GM21360 (cell line): ENCODE measurements at regions not wholly inside any gene's neighbourhood (a gene's known extent, or its start where the extent isn't known, plus 50 kb on each side); places are given as distances from the start of the nearest gene placed in this dataset.
"Not testable (repeated sequence)": the region's sequence is repeated elsewhere in the genome, so short reads cannot be mapped to it uniquely, and the experiment has no call there.

Source experiments
- ATAC-seq: cut with Tn5 transposase; IDR thresholded peaks from one replicate; pipeline ENCODE4 v1.9.1; 2021; ENCODE audit warnings: mild to moderate bottlenecking, moderate library complexity; ENCODE audit not compliant: unreplicated experiment

- no peak for ATAC-seq
Observed at GRCh38 chr2:192854031-192854430, 659.3 kb upstream of the TMEFF2 start.

DNA sequence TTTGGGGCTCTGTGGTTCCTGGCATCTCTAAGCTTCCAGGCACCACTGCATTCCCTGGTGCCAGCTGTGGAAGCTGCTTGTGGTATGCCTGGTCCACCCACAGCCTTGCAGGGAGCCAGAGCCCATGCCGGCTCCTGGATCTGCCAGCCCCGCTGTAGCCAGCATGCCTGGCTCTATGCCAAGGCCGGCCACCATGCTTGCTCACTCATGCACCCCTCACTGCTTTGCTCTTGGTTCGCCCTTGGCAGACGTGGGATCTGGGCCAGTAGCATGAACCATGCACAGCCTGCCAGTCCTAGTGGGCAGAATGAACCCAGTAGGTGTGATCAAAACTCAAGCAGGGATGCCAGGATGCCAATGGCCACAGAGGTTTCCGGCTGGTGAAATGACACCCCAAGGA, 634.2 kb upstream of the TMEFF2 start:
- ATAC-seq, result no peak

- ATAC-seq, result no peak
Observed at GRCh38 chr2:192828175-192828574, 633.4 kb upstream of the TMEFF2 start.

- no peak for ATAC-seq
Observed at GRCh38 chr2:192827735-192828134, 633.0 kb upstream of the TMEFF2 start.

GRCh38 chr2:192814376-192814775, 619.6 kb upstream of the TMEFF2 start:
- ATAC-seq, result no peak

- no peak for ATAC-seq
Observed at GRCh38 chr2:192813341-192813740, 618.6 kb upstream of the TMEFF2 start.

DNA sequence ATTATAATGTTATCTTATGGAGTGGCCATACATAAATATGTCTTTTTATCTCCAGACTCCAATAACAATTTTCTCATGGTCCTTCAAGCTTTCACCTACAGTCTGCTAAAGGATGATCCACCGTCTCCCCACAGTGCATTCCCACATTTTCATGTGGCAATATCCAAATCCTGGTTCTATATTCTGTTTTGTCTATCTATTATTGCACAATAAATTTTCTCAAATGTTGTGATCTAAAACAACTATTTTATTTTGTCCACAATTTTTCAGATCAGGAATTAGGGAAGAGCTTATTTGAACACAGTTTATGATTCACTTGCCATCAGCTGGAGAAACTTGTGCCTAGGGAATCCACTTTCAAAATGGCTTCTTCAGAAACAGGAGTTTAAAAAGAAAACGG, 614.4 kb upstream of the TMEFF2 start:
- no peak for ATAC-seq

DNA sequence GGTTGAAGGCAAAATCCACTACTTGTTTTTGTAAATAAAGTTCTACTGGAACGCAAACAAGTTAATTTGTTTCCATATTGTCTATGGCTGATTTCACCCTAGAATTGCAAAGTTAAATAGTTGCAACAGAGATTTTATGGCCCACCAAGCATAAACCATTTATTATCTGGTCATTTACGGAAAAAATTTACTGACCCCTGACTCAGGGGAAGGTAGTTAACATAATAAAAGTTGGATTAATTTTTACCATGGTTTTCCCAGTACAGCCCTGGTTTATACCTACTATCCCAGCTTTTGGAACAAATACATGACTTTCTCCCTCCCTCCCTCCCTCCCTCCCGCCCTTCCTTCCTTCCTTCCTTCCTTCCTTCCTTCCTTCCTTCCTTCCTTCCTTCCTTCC, 588.9 kb upstream of the TMEFF2 start:
- no peak for ATAC-seq

DNA sequence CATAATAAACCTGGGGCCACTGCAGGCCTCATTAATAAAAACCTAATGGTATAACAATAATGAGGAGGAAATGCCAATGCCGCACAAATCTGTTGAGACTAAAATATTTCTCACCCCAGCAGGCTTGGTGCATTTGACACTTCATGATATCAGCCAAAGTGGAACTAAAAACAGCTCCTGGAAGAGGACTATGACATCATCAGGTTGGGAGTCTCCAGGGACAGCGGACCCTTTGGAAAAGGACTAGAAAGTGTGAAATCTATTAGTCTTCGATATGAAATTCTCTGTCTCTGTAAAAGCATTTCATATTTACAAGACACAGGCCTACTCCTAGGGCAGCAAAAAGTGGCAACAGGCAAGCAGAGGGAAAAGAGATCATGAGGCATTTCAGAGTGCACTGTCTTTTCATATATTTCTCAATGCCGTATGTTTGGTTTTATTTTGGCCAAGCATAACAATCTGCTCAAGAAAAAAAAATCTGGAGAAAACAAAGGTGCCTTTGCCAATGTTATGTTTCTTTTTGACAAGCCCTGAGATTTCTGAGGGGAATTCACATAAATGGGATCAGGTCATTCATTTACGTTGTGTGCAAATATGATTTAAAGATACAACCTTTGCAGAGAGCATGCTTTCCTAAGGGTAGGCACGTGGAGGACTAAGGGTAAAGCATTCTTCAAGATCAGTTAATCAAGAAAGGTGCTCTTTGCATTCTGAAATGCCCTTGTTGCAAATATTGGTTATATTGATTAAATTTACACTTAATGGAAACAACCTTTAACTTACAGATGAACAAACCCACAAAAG, 580.9 kb upstream of the TMEFF2 start:
- ATAC-seq, result no peak

DNA sequence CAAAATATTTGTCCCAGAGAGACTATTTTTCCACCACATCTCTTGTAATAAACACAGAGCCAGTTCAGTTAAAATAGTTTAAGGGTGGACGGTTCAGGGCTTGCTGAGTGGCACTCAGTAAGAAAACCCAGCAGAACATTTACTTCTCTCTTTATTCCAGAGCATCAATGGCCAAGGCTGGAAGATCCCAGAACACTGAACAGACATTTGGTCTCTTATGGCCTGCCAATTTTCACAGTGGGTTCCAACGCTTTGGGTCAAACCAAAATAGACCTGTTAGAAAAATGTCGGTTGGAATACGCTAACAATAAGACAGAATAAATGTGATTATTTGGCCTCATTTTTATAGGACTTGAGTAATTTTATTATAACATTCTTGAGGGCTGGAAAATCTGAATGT, 580.3 kb upstream of the TMEFF2 start:
- ATAC-seq, result no peak

DNA sequence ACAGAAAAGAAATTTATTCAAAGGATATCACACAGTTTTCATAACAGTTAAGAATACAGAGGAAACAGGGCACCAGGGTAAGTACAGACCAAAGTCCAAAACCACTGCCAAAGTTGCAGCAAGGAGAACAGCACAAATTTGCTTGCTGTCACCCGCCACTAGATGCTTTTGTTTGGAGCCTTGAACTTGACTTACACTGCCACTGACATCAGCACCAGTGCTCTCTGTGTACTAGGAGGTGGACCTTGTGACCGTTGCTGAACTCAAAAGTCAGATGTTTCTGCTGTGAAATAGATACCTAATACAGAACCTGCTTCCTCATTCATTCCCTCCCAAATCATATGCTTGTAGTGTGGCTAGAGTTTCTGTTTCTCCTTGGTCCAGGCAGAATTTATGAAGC, 578.3 kb upstream of the TMEFF2 start:
- no peak for ATAC-seq

DNA sequence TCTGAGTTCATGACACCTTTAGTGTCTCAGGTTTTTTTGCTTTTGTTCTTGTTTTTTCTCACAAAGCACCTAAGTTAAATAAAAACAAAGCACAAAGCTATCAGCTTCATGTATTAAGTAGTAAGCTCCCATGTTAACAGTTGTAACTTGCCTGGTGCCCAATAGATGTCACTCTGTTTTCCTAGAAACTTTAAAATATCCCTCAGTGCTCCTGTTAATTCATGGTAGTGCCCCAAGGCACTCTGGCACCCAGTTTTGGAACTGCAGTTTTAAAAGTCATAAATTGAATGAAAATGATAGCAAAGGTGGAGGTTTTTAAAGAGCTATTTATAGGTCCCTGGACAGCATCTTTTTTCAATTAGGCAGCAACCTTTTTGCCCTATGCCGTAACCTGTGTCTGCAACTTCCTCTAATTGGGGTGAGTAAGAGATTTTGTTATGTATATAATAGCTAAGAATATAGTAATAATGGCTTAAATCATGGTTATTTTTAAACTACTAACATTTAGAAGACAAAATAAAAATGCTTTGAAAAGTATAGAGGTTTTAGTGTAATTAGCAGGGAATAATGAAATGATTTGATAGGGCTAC, 555.0 kb upstream of the TMEFF2 start:
- no peak for ATAC-seq

DNA sequence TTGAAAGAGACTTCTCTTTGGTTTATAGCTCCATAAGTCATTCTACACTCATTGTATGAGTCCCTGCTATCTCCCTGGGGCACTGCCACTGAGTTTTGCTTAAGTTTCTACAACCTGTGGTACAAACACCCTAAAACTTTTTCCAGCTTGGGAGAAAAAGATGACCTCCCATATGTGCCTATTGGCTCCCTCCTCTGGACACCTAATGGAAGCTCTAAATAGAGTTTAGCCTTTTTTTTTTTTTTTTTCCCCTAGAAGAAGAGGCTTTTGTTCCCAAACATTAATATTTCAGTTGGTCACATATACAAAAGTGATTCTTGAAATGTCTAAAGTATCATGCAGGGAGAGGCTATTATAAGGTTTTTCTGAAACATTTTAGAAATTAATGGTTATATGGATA, 547.2 kb upstream of the TMEFF2 start:
- no peak for ATAC-seq

DNA sequence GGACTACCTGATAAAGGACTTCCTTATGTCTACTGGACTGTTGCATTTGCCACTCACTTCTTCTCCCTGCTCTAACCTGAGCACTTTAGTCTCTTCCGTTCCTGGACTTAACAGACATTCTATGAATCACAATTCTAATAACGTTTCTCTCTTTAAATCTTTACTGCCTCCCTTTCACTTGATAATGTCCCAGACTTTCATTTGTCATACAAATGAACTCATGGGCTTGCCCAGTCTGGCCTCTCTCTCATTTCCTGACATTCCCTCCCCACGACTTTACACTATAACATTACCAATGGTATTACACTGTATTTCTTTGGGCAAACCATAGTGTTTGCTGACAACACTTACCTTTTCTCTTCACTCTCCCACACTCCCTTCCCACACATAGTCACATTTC, 540.7 kb upstream of the TMEFF2 start:
- ATAC-seq, result no peak

GRCh38 chr2:192729369-192729768, 534.6 kb upstream of the TMEFF2 start:
- ATAC-seq, result no peak

- no peak for ATAC-seq
Observed at GRCh38 chr2:192725991-192726390, 531.3 kb upstream of the TMEFF2 start.

DNA sequence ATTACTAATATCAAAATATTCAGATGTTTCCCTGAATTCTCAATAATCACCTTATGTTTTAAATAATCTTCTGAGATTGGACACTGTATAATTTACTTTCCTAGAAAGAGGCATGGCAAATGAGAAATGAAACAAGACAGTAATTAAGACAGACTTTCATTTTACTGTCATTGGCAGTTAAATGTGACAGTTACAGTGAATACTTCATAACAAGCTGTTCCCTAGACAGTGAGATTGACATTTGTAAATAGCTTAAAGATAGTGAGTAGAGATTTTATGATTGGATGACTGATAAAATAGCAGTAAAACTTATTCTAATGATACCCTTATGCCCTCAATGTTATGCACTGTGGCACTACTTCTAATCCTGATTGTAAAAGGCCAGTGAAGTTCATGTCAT, 524.9 kb upstream of the TMEFF2 start:
- no peak for ATAC-seq

DNA sequence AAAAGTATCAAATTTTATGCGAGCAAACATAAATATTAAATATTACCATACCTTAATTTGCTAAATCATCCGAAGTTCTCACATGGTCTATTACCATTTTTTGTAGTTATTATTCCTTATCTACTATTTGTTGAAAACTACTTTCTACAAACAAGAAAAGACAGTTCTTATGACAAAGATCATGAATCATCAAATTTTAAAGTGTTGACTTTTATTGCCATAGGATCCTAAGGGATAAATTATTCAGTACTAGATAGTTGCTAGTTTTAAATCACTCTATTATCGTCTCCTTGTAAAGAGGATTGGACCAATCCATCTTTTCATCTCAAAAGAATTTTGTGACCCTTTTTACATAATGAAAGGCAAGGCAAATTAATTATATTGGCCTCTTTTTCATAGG, 523.6 kb upstream of the TMEFF2 start:
- no peak for ATAC-seq

DNA sequence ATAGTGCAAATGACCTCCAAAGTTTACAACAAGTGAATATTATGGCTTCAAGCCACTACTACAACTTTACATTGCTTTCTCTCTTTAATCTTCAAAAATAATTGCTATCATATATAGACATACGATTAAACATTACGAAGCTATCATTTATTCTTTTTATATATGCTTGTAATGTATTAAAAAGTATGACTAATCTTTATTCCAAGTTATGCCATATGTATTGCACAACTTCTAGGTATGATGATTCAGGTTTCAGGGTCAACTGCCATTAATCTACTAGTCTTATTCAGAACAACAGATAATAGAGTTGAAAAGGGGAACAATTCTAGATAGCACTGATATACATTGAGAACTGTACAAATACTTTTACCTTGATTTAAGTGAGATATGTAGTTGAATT, 506.2 kb upstream of the TMEFF2 start:
- ATAC-seq, result no peak

DNA sequence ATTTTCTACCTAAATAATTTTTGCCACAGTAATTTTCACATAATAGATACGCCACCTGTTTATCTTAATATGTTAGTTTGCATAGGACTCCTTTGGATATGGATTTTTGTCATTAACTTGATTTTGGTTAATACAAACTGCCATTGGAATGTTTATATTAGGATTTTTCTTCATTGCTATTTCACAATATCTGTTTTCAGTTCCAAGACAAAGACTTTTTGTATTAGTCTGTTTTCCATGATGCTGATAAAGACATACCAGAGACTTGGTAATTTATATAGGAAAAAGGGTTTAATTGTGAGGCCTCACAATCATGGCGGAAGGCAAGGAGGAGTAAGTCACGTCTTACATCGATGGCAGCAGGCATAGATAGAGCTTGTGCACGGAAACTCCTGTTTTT, 503.1 kb upstream of the TMEFF2 start:
- no peak for ATAC-seq

DNA sequence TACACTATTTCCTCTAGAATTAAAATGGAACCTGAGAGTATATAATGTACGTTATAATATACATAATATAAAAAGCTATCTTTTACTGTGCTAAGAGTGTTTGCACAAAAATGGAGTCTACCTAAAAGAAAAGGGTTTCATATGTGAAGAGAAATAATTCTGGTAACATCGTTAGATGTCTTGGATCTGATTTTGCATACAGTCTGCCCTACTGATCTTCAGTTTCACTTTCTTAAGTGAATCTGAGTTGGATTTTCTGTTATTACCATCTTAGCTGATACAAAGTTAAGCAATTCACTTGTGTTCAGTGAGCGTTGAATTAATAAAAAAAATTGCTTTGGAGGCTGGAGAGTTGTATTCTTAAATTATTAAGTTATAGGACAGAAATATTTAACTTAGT, 502.1 kb upstream of the TMEFF2 start:
- no peak for ATAC-seq

DNA sequence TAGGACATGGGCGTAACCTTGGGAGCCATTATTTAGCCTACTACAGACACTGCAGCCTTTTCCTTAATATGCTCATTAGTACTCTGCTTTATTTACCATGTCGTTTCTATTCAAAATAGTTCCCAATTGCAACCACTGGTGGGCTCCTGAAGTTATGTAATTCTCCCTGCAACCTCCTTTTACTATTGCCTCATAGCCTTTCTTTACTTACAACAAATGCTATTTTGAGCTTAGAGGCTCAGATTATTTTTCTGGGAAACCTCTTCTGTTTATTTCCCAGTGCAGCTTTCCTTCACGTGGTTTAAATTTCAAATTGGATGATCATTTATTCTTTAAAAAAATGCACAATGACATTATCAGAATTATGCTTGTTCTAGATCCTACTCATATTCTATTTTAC, 492.3 kb upstream of the TMEFF2 start:
- ATAC-seq, result no peak

DNA sequence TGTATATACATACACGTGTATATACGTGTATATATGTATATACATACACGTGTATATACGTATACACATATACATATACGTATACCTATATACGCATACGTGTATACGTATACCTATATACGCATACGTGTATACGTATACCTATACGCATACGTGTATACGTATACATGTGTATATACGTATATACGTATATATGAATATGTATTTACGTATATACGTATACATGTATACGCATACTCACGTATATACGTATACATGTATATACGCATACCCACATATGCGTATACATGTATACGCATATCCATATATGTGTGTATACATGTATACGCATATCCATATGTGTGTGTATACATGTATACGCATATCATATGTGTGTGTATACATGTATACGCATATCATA, 487.8 kb upstream of the TMEFF2 start:
- ATAC-seq, result not testable (repeated sequence)
